ENCODE measurements at regions not wholly inside any gene's neighbourhood (a gene's known extent, or its start where the extent isn't known, plus 50 kb on each side); places are given as distances from the start of the nearest gene placed in this dataset.

GRCh38 chr9:7936996-7937395 lies 137.4 kb upstream of the DMAC1 start:
- TF ChIP-seq CTCF (IDR thresholded peaks at IDR 0.05) (no peak), POLR2A (IDR thresholded peaks at IDR 0.05) (no peak)
